Left lobe of liver (tissue), 2 donors: ENCODE measurements at regions not wholly inside any gene's neighbourhood (a gene's known extent, or its start where the extent isn't known, plus 50 kb on each side); places are given as distances from the start of the nearest gene placed in this dataset.
"Not testable (repeated sequence)": the region's sequence is repeated elsewhere in the genome, so short reads cannot be mapped to it uniquely, and the experiment has no call there.

ENCODE experiments used
- ATAC-seq: fragments of 200-7000 bp; cut with Tn5 transposase; one replicate; pipeline ENCODE4 v1.9.1; 2020; ENCODE audit warnings: mild to moderate bottlenecking, moderate library complexity
- DNase-seq: peaks from one replicate; pipeline ENCODE4 v3.0.0-alpha.2; 2020; ENCODE audit warnings: low spot score
- donor health status: DM: no; HTN: no; CAD: no; lungs with moderate emphysema.
- donor health status: DM: no; HTN: yes; CAD: no.

DNA sequence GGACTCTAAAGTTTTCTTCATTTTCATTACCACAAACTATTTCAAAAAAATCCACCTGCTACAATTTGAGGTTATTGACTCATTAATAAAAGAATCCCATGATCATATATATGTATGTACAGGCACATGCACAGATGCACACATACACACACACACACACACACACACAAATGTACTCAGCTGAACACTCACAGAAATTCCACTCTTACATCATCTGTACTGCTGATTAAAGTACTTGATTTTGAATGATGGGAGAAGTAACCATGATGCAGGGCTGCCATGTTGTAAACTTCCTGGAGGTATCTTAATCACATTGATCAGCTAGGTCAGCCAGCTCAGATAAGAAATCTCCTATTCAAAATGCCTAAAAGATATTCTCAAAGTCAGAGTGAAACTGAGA, 1313.2 kb upstream of the NRXN1 start:
- DNase-seq: no peak
- ATAC-seq: no peak

DNA sequence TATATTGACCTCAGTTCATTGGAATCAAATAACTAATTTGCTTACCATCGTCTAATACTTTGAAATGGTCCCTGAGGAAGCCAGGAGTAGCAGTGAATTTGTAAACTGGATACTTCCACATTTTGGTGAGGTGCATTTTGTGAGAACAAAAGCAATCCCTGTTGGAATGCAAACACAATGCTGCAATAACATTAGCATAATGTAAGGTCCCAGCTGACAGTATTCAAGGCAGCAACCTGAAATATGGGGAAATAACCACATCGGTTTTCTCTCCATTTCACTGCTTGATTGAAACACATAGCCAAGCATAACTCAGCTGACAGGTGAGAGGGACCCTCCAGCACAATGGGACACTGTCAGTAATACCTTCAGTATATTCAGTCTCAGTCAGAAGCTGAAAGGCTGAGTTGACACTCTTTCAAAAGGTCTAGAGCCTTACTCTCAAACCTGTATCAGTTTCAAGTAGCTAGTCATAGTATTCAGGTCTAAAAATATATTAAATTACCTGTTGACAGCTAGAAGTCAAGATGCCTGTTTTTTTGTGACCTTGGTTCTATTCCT, 1311.9 kb upstream of the NRXN1 start:
- ATAC-seq: no peak

DNA sequence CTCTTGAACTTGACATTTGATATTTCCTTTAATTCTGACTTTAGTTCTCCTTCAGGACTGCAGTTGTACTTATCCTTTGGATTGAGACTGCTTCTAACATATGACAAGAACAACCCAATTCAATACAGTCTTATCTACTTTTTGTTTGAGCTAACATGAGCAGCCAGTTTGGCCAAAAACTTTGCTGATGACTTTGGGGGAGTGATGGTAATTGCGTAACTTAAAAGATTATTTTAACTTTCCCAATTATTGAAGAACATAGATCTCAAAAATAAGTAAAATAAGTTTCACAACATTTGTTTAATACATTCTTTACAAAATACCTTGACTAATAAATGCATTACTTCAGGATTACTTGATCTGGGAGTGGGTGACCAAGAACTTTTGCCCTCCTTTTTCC, 1311.1 kb upstream of the NRXN1 start:
- DNase-seq: no peak
- ATAC-seq: no peak

More for the DNA sequence above, 1311.9 kb upstream of the NRXN1 start:
- no peak for DNase-seq

DNA sequence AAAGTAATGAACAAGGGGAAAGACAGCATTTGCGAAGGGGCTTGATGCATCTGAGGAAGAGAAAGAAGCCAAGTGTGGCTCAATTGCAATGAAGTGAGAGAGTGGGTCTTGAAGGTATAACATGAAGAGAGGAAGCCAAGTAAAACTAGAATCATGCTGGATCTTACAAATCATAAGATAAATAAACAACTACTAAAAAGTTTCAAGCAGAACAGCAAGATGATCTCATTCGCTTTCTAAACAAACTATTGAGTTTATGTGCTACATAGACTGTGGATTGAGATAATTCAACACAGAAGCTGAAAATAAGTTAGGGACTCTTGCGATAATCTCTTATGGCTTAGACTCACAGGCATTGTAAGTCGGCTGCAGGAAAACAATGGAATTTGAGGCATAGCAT, 1310.5 kb upstream of the NRXN1 start:
- DNase-seq (no peak), ATAC-seq (no peak)

DNA sequence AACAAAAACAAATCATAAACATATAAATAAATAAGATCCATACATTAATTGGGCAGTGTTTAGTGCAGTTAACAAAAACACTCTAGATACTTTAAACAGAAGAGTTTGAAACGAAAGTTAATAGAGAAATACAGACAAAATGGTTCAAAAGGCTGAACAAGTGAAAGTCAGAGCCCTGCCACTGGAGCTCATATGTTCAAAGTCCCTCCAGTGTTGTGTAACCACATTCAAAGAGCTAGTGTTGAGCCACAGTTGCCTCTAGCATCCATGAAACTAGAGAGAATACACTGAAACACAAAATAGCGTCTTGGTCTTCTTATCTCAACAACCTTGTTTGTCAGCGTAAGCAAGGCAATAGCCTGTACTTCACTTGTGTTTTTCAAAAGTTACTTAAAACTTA, 1309.8 kb upstream of the NRXN1 start:
- ATAC-seq: peak; percentile 92

DNA sequence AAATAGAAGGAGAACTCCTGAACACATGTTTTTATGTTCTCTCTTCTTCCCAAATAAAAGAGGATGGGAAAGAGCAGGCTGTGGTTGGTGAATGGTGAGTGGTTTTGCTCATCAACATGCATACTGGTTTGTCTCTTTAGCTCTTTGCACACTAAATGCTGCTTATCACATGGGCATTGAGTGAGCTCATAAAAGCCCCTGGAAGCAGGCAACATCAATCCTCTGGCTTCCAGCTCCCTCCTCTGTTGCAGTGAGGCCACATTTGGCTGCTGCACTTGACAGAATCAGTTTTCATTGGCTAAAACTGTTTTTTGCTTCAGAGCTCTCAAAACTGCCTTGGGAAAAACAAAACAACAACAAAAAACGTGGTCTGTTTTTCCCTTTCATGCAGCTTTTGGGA, 1308.2 kb upstream of the NRXN1 start:
- DNase-seq (no peak), ATAC-seq (no peak)

More for the DNA sequence above, 1309.8 kb upstream of the NRXN1 start:
- no peak for DNase-seq

DNA sequence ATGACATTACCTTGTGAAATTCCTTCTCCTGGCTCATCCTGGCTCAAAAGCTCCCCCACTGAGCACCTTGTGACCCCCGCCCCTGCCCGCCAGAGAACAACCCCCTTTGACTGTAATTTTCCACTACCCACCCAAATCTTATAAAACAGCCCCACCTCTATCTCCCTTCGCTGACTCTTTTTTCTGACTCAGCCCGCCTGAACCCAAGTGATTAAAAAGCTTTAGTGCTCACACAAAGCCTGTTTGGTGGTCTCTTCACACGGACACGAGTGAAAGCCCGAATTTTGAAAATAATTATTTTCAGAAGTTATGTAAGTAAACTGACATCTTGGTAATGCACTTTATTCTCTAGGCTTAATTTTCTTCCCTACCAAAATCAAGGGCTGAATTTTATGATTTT, 1305.9 kb upstream of the NRXN1 start:
- not testable (repeated sequence) for ATAC-seq, DNase-seq

DNA sequence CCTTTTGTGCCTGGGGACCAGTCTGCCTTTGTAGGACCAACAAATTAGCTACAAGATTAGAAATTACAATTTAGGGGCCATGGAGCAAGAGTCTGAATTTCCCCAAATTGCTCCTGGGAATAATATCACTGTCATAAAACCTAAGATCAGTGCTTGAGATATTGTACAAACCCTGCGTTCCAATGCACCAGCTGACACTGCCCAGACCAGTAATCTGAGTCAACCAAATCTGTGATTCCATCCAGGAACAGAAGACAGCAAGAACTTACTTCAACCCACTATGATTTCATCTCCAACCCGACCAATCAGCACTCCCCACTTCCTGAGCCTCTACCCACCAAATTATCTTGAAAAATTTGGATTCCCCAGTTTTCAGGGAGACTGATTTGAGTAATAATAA, 1305.0 kb upstream of the NRXN1 start:
- no peak for ATAC-seq
- DNase-seq: no peak

DNA sequence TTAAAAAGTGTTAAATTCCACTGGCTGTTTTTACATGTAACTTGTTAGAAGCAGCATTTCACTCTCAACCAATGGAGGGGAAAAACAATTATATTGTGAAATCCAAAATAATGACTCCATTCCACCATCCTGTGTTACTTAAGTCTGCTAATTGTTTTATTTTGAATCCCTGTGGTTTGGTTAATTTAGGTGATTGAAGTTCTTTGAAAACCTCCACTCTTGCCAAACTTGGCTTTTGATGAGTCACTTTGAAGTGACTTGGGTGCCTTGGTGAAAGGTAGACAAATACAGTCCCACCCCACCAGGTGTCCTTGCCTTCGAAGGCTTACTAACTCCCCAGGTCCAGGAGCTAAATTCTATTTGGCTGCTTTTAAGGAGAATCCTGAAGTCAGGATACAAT, 1303.8 kb upstream of the NRXN1 start:
- ATAC-seq: no peak
- no peak for DNase-seq

DNA sequence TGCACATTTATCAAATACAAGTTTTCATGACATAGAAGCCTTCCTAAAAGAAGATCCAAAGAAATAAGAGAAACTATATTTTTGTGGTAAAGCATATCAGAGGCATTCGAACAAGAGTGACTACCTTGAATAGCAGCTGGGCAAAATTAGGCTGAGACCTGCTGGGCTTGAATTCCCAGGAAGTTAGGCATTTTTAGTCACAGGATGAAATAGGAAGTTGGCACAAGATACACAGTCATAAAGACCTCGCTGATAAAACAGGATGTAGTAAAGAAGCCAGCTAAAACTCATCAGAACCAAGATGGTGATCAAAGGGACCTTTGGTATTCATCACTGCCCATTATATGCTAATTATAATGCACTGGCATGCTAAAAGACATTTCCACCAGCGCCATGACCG, 1302.3 kb upstream of the NRXN1 start:
- no peak for ATAC-seq
- DNase-seq: no peak

DNA sequence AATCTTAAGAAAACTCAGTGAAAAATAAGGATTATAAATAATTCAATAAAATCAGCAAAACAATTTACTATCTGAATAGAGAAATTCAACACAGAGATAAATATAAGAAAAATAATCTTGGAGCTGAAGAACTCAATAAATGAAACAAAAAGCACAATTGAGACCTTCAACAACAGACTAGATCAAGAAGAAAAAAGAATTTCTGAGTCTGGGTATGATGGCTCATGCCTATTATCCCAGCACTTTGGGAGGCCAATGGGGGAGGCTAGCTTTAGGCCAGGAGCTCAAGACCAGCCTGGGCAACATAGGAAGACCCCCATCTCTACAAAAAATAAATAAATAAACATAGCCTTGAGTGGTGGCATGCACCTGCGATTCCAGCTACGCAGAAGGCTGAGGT, 1295.7 kb upstream of the NRXN1 start:
- DNase-seq: no peak
- ATAC-seq: no peak

DNA sequence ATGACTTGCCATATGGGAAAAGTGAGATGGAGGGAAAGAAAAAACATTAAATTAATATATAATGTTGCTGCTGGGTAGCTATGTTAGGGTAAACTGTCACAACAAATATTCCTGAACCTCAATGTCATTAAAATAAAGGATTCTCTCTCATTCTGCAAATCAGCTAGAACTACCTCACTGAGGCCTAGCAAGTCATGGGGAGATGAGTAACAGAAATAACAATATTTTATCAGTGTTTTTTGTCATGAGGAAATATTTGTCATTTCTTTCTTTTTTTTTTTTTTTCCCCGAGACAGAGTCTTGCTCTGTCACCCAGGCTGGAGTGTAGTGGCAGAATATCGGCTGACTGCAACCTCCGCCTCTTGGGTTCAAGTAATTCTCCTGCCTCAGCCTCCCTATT, 1282.3 kb upstream of the NRXN1 start:
- ATAC-seq: no peak
- no peak for DNase-seq

DNA sequence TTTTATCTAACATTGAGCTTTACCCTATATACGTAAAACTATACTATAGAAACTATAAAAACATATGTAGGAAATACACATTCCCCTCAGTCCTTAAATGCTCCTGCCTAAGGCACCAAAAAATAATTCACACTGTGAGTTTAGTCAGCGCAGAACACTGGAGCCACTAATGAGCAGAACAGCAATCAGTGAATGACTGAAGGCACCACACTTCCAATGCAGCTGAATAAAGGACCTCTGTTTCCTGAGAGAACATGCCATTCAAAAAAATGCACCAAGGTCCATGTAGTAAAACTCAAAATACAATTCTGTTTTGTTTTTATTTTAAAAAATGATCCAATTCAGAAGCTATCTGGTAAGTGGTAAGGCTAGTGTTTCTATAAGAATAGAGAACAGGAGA, 1280.6 kb upstream of the NRXN1 start:
- DNase-seq (no peak), ATAC-seq (no peak)

DNA sequence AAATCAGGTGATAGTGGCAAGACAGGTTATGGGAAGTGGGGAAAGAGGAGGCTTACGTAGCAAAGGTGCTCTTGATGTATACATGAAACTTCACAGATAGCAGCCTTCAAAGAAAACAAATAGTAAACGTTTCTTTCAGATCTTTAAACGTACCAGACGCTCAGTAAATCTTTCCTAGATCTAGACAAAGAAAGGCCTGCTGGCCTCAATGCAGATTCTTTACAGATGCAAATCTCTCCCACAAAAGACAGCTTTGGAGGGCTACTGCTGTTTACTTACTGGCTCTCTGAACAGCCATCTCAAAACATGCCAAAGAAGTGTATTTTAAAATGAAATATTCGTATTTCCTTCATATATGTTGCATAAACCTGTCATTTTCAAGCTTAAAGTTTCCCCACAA, 1279.9 kb upstream of the NRXN1 start:
- no peak for ATAC-seq
- DNase-seq: no peak

DNA sequence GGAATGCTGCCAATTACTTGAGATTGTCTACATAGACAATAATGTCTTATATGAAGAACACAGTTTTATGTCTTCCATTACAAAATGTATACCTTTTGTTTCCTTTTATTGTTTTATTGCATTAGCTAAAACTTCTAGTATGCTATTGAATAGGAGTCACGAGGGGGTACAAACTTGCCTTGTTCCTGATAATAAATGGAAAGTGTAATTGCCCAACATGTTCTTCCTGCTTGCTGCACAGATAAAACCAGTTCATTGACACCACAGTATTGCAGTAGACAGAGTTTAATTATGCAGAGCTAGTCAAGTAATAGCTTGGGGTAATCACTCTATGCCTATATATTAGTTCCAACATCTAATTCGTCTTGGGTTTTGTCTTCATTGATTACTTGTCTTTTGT, 1276.2 kb upstream of the NRXN1 start:
- no peak for DNase-seq
- ATAC-seq: no peak

DNA sequence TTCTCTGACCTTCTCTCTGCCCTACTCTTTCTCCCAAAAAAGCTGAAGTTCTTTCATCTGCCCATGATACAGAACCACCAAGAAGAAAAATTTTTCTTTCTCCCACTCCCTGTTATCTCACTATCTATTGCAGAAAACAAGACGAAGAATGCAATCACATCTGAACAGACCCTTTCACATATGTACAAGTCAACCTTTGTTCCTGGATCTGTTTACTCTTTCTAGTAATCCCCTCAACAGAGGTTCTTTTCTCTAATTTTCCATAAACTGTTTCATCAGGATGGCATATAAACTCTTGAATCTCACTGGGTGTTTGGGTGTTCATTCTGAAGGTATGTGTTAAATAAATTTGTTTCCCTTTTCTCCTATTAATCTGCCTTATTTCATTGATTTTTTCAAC, 1262.7 kb upstream of the NRXN1 start:
- ATAC-seq (no peak), DNase-seq (no peak)

DNA sequence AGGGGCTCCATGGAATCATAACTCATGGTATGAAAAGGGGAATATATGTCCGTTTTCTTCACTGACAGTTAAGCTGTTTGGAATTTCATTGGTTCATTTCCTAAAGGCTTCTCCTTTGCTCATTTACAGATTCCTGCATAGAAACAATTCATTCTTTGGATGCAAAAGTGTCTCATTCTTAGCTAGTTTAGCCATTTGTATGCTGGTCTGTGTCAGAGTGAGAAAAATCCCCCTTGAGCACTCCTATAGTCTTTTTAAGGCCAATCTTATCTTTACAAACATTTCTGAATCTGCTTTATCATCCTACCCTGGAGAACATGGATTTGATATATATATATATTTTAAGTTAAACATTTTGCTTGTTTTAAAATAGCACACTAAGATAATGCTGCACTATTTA, 1260.9 kb upstream of the NRXN1 start:
- no peak for ATAC-seq
- no peak for DNase-seq

DNA sequence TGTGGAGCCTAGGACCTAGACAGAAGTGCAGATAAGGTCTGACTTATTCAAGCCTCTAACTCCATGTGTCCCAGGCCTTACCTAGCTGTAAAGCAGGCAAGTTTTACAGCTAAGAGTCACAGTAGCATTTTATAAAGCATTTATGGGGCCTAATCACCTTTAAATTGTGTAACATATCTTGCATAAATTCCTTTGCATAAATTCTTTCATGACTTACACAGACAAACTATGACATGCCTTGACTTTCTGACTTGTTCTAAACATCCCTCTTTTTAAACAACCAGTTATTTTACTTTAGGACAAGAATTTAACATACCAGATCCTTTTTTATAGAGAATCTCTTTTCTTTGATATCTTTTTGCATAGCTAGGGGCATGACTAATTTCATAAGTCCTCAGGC, 1257.8 kb upstream of the NRXN1 start:
- ATAC-seq (no peak), DNase-seq (no peak)

DNA sequence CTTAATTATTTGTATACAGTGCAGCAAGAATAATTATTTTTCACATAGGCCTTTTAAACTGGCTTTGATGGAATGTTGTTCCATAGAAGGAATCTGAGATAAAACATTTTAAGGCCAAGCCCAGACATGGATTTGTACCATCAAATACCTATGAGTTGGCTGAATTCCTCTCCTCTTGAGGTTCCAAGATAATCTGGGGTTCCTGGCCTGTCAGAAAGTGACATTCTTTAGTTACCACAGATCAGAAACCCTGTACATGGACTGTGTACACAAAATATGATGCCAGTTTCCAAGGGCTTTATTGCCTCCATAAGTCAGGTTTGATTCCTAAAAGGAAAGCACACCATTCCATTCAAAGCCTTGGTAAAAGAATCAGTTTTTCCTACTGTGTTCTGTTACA, 1256.7 kb upstream of the NRXN1 start:
- no peak for ATAC-seq

DNA sequence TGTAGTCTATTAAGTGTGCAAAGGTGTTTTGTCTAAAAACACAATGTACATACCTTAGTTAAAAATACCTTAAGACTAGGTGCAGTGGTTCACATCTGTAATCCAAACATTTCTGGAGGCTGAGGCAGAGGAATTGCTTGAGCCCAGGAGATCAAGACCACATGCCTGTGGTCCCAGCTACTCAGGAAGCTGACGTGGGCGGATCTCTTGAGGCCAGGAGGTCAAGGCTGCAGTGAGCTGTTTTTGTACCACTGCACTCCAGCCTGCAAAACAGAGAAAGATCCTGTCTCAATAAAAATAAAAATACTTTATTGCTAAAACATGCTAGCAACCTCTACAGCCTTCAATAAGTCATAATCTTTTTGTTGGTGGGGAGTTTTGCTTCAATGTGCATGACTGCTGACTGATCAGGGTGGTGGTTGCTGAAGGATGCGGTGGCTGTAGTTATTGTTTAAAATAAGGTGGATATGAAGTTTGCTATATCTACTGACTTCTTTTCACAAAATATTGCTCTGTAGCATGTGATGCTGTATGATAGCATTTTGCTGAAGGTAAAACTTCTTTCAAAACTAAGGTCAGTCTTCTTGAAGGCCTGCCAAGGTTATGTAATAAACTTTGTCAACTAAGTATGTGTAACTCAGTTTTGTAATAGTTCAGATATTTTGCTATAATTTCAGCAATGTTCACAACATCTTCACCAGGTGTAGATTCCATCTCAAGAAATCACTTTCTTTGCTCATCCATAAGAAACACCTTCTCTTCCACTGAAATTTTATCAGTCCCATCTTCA, 1238.0 kb upstream of the NRXN1 start:
- no peak for ATAC-seq
- DNase-seq: no peak

More for the DNA sequence above, 1256.7 kb upstream of the NRXN1 start:
- DNase-seq: no peak

DNA sequence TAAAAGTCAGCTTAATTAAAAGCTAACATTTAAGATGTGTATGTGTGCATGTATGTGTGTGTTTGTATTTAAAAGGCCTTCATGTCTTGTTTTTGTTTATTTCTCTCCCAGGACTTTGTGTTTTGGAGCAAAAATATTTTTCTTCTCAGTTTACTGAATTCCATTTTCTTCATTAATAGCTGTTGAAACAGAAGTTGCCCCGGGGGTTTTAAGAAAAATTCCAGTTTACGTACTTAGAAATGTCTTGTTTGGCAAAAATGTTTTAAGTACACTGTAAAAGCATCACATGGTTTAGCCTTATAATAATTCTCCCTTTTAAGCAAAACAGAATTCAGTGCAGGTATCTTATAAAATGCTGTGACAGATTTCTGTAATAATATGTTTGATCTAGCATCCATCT, 1233.0 kb upstream of the NRXN1 start:
- ATAC-seq: no peak
- no peak for DNase-seq

DNA sequence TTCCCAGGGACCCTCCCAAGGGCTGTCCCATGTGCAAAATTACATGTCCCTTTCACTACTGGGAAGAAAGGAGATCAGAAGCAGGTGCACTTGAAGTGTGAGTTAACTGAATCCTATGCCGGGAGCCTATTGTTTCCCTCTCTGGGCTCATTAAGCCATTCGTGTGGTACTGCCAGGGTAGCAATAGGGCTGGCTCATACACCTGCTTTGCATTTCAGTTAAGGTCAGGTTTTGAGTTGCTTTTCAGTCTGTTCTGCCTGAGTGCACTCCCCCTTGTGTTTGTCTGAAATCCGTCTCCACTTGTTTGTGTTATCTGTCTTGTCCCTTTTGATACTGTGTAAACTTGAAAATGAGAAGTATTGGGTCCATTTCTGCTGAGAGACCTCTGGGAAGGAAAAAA, 1232.6 kb upstream of the NRXN1 start:
- ATAC-seq (no peak), DNase-seq (no peak)

DNA sequence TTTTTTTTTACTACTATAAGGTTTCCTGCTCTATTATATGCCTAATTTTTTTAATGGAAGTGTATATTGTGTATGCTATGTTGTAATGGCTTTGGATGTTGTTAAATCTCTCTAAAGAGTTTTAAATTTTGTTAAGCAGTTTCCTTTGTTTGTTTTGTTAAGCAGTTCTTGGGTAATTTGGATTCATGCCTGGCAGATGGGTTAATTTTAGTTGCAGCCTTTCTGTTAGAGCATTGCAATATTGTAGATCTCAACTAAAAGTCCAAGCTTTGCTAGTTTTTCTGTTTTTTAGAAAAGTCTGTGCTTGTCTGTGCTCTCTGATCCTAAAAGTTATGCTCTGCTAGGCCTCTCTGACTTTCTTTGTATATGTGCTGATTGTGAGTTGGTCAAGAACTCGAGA, 1229.0 kb upstream of the NRXN1 start:
- no peak for ATAC-seq
- no peak for DNase-seq
